Dermis blood vessel endothelial cell (primary cell): ENCODE measurements at regions not wholly inside any gene's neighbourhood (a gene's known extent, or its start where the extent isn't known, plus 50 kb on each side); places are given as distances from the start of the nearest gene placed in this dataset.
A peak's percentile ranks its signal among the peaks of the same experiment; 100 is the strongest.
"Not testable (repeated sequence)": the region's sequence is repeated elsewhere in the genome, so short reads cannot be mapped to it uniquely, and the experiment has no call there.

ENCODE experiments used
- DNase-seq: peaks from one replicate; pipeline ENCODE4 v3.0.0; 2010

DNA sequence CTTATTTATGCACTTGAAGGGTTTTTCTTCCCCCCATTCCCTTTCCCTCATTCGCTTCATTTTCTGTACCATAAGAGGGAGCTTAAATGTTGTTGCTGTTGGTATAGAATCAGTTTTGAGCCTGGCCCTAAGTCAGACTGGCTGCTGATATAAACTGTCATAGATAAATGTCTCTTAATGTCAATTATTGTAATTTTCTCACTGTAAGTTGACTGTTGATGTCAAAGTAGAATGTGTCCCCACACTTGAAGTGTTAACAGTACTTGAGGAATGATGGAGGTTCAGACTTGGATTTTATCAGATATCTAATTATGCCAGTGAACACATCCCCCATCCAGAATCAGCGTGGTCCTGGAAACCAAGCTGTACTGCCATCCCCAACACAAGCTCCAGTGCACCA, 87.8 kb downstream of the PRR15 start:
- DNase-seq: no peak

DNA sequence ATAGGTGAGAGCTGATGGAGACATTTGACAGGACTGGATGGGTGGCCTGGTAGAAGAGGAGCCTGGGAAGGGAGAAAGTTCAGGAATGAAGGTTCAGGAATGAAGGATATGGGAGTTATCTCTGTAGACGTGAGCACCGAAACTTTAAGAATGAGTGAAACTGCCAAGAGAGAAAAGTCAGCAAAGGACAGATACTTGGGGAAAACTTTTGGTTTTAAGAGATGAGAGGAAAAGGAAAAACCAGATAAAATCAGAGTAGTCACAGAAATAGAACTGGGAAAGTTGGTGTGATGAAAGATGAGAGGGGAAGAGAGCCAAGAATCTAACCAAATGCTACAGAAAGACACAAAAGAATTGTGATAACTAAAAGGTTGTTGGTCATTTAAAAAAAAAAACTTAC, 88.9 kb downstream of the PRR15 start:
- DNase-seq: no peak

DNA sequence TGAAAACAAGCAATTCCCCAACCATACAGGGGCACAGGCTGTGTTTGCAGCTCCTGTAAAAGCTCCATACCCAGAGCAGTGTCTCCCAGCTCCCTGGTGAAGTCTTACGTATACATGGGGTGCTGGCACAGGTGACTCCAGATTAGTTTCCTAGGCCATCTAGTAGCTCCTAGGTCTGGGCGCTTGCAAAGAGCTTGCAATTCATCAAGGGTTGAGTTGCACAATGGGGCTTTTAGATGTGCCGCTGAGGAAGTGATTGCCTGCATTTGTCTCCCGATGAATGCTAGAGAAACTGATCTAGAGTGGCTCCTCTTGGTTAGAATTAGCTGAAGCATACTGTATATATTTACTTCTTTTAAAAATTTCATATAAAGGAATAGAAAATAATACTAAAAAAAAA, 90.7 kb downstream of the PRR15 start:
- DNase-seq: not testable (repeated sequence)

DNA sequence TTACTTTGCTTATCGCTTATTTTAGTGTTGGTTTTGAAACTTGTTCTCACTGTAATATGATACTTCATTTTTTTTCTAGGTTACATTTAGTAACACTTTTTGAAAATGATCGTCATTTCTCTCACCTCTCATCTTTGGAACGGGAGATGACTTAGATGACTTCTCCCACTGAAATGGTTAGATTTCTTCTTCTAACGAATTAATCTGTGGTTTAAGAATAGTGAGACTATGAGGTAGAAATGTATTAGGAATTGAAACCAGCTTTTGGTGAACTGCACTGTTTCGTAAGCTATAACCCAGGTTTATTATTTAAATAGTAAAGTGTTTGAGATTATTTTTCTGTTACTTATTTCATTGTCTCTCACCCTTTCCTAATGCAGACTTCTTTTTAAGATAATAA, 93.7 kb downstream of the PRR15 start:
- DNase-seq: no peak

DNA sequence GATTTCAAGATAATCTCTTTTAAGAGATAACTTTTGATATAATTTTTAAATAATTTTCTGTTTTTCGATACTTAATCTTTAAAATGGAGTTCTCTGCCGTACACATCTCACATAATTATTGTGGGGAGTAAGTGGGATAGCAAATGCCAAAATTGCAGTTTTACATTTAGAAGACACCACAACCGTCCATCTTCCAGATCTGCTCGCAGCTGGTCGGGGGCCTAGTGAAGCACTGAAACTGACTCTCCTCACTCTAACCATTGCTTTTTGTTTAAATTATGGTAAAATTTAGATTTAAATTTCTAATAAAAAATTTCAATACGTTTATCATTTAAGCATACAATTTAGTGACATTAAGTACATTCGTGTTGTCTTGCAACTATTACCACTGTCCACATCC, 94.2 kb downstream of the PRR15 start:
- DNase-seq: no peak

DNA sequence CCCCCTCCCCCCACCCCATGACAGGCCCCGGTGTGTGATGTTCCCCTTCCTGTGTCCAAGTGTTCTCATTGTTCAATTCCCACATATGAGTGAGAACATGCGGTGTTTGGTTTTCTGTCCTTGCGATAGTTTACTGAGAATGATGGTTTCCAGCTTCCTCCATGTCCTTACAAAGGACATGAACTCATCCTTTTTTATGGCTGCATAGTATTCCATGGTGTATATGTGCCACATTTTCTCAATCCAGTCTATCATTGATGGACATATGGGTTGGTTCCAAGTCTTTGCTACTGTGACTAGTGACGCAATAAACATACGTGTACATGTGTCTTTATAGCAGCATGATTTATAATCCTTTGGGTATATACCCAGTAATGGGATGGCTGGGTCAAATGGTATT, 95.6 kb downstream of the PRR15 start:
- not testable (repeated sequence) for DNase-seq

DNA sequence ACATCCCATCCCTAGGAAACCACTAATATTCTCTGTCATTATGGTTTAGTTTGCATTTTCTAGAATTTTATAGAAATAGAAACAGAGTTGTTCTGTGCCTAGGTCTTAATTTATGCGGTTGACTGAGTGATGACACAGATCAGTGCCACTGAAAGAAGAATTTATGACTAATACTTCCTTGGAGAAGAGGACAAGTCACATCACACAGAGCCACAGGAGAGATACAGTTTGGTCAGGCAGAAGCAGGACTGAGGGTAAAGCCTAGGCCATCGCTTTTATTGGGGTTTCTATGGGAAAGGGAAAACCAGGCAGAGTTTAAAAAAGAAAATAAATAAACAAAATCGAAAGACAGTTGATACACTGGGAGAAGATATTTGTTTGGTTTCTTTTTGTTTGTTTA, 99.3 kb downstream of the PRR15 start:
- not testable (repeated sequence) for DNase-seq

DNA sequence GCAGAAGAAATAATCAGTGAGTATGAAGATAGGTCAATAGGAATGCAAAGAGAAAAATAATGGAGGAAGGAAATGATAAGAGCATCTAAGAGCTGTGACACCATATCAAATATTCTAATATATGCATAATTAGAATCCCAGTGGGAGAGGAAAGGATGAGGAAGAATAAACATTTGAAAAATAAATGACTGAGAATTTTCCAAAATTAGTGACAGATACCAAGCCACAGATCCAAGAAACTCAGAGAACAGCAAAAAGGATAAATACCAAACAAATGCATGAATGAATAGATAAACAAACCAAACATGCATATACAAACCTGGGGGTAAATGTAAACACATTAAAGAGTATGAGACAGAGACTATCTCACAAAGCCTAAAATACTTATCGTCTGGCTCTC, 101.4 kb downstream of the PRR15 start:
- not testable (repeated sequence) for DNase-seq

DNA sequence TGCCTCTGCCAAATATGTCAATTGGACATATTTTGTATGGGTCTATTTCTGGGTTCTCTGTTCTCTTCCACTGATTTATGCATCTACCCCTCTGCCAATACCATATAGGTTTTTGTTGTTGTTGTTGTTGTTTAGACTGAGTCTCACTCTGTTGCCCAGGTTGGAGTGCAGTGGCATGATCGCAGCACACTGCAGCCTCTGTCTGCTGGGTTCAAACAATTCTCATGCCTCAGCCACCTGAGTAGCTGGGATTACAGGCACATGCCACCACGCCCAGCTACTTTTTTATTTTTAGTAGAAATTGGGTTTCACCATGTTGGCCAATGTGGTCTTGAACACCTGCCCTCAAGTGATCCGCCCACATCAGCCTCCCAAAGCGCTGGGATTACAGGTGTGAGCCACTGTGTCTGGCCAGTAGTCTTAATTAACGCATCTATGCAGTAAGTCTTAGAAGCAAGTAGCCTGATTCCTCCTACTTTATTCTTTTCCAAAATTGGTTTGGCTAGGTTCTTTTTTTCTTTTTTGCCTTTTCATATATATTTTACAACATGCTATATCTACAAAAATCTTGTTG, 103.5 kb downstream of the PRR15 start:
- DNase-seq: not testable (repeated sequence)

DNA sequence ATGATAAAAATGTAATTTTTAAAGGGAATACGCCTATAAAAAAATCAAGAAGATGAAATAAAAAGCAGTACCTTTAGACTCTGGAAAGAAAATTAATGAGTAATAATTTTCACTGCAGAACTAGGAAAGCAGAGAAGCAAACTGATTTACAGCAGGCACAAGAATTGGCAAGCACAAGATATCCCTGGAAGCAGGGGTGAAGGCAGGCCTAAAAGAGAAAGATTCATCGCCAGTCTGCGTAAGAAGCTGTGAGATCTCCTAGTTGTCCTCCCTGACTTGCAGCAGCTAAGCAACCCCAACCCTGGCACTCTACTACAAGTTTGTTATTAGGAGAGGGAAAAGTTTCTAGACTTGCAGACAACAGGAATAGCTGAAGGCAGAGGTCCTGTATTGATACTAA, 107.7 kb downstream of the PRR15 start:
- DNase-seq: not testable (repeated sequence)

DNA sequence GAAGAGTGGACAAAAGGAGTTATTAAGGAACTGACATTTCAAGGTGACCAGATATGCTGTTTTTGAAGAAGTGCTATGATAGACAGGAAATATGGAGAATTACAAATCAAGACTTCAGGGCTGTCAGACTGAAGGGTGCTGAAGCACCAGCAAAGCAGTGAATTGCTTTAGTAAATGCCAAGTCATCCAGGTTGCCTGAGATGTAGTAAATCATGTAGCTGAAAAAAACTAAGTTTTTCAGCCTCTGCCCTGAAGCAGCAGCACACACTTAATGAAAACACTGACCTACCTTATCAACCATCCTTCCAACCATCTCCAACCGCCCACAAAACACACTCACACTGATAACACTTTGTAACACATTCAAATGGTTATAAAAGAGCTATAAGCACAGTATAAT, 110.0 kb downstream of the PRR15 start:
- not testable (repeated sequence) for DNase-seq

DNA sequence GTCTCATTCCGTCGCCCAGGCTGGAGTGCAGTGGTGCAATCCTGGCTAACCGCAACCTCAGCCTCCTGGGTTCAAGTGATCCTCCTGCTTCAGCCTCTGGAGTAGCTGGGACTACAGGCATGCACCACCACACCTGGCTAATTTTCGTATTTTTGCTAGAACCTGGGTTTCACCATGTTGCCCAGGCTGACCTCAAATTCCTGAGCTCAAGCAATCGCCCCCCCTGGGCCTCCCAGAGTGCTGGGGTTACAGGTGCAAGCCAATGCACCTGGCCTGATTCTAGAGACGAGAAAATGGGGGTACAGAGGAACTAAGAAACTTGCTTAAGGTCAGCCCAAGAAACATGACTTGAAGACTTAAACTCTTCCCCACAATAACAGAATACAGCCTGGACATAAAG, 111.0 kb downstream of the PRR15 start:
- DNase-seq: not testable (repeated sequence)

DNA sequence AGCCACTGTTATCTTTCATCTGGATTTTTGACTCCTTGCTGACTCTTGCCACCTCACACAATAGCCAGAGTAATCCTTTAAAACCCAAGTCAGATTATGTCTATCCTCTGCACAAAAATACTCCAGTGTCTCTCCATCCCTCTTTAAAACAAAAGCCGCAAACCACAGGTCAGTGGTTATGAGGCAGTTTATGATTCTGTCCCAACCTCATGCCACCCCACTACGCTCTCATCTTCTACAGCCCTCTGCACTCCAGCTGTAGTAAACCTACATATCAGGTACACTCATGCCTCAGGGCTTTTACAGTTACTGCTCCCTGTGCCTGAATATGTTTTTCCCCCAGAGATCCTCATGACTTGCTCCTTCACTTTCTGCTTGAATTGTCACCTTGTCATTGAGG, 113.6 kb downstream of the PRR15 start:
- not testable (repeated sequence) for DNase-seq

DNA sequence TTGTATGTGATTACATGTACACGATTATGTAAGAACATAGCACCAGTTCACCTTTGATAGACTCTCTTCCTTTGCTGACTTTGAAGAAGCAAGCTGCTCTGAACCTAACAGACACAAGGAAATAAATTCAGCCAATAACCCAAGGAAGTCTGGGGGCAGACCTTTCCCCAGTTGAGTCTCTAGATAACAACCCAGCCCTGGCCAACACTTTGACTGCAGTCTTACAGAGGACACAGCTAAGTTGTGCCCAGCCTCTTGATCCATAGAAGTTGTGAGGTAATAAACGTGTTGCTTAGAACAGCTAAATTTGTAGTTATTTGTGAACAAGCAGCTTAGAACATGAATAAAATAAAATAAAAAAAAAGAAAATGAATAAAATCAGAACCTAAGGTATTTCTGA, 116.3 kb downstream of the PRR15 start:
- DNase-seq: not testable (repeated sequence)

DNA sequence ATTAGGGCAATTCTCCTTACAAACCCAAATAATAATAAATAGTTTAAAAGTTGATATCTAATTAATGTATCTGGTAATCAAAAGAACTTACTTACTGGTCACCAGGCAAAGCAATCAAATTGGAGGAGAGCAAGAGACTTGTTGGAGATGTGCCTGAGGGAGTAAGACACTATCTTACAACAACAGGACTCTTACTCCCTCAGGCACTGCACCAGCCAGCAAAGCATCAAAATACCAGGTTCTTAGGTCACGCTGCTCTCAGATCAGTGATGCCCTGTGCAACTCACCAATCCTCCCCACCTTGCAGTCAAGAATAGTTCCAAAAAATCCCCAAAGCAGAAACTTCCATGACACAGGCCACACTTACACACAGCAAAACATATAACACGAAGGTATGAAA, 117.0 kb downstream of the PRR15 start:
- DNase-seq: not testable (repeated sequence)

DNA sequence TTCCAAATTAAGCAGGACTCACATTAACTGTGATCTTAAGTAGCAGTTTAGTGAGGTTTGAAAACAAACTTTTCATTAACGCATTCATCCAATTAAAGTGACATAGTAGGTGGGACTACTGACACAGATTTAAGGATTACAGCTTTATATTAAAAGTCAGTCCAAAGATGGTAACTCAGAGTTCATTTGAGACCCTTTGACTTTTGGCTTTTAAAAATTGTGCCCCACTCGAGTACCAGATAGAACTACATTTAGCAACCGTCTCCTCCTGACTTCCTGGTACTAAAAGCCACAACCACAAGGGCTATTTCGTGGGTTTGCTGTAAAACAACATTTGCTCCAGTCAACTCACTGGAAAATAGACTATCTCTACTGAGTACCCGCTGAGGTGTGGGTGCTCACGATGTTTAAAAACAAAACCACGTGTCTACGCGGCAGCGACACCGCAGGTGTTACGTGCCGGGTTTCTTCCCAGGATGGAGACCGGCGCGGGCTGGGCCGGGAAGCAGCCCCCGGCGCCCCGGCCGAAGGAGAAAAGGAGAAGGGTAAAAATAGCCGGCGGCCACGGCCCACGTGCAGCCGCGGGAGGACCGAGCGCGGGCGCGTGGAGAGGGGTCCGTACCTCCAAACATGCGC, 120.6 kb downstream of the PRR15 start:
- peak; percentile 1 for DNase-seq

DNA sequence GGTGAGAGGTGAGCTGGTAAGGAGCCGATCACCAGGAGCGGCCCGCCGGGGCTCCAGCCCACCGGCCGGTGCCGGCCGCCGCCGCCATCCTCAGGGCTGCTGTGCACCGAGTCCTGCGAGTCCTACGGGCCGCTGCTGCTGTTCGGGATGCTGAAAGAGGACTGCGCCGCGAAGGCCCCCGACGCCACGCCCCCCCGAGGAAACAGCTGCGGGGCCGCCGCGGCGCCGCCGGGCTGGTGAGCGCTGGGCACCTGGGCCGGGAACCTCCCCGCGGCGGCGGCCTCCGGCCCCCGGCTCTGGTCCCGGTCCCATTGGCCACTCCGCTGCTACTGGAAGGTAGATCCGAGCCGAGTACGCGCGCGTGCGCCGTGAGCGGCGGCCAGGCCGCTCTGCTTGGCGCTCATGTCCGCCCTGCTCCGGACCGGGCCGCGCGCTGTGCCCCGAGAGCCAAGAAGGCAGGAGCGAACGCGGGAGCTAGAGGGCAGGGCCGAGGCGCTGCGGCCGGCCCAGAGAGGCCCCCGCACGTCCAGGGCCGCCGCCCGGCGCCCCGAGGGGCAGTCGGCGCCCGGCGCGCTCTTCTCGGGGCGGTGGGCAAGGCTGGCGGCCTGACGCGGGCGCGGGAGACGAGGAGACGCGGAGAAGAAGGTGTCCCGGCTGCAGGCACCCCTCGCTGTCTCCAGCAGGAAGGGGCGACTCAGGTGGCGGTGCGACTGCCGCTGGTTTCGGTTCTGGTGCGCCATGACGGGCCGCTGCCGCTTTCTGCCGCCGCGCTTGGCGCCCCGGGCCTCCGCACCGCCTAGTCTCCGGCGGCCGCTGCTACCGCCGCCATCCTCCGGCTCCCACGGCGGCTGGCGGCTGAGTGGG, 121.3 kb upstream of the WIPF3 start:
- peak; percentile 79 for DNase-seq

DNA sequence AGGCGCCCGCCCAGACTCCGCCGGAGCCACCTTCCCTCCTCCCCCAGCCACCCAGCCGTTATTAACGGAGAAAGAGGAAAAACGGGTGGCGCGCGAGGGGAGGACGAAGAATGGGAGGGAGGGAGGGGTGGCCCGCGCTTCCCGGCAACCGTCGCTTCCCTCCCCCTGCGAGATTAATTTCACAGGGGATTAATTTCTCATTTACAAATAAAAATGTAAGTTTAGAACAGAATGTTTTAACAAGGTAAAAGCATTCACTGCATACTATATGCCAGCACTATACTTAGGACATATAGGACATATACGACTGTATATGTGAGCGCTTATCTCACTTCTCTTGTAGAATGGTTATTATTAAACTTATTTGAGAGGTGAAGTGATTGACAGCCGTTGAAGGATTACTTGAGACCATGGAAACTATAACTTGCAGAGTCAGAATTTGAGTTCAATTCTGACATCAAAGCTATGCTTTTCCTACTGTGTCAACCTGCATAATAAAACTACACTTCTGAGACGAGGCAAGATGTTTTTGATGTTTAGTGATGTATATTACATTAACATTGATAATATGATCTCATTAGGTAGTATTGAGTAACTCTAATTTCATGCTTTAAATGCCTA, 120.5 kb upstream of the WIPF3 start:
- DNase-seq: peak; percentile 1

DNA sequence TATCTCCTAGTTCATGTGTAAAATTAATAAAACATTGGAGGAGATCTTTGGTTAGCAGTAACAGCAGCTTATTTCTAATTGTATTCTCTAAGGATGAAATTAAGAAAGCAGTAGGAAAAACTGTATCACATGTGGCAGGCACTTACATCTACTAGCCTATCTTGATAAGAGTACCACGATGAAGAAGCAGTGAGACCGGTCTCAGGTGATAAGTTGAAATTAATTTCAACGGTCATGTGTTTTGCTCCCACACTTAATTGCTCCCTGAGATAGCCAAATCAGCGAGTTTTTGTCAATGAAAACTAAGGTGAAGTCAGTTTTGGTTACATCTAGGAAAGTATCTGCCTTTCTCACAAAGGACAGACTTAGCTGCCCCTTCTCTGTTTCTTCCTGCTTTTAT, 115.8 kb upstream of the WIPF3 start:
- DNase-seq: not testable (repeated sequence)

DNA sequence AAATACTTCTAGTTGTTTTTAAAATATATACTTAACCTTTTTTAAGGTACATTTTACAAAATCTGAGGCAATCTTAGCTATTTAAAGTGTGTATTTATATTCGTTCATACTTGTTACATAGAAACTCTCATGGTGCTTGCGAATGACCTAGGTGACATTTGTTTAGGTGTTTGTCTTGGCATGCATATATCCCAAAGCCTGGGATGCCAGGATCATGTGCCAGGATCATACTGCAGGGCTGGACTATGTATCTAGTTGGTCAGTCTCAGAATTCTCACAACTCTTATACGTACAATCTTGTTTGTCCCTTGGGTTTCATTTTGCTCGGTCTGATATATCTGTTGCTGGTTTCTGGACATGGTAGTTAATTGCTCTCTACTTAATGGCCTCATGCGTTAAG, 109.9 kb upstream of the WIPF3 start:
- not testable (repeated sequence) for DNase-seq

DNA sequence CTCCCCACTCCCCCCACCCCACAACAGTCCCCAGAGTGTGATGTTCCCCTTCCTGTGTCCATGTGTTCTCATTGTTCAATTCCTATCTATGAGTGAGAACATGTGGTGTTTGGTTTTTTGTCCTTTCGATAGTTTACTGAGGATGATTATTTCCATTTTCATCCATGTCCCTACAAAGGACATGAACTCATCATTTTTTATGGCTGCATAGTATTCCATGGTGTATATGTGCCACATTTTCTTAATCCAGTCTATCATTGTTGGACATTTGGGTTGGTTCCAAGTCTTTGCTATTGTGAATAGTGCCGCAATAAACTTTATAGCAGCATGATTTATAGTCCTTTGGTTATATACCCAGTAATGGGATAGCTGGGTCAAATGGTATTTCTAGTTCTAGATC, 106.6 kb upstream of the WIPF3 start:
- DNase-seq: not testable (repeated sequence)

DNA sequence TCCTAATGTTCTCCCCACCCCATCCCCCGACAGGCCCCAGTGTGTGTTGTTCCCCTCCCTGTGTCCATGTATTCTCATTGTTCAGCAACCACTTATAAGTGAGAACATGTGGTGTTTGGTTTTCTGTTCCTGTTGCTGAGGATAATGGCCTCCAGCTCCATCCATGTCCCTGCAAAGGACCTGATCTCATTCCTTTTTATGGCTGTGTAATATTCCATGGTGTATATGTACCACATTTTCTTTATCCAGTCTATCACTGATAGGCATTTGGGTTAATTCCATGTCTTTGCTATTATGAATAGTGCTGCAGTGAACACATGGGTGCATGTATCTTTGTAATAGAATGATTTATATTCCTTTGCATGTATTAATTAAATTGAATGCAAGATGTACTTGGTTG, 104.8 kb upstream of the WIPF3 start:
- not testable (repeated sequence) for DNase-seq

DNA sequence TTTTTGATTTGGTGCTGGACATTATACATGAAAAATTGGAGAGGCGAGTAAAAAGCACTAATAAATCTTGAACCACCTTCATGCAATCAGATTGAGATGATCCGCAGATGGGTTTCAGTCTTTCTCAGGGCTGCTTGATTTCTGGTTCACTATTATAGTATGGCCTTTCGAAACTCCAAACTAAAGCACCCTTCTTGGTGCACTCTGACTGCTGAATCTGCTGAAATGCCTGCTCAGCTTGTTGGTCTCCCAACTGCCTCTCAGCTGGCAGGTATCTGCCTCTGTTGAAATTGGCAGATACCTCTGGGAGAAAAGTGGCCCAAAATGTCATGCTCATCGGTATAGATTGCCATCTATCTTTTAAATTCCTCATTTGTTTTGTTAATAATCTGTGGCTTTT, 102.5 kb upstream of the WIPF3 start:
- not testable (repeated sequence) for DNase-seq
